ENCODE measurements at regions not wholly inside any gene's neighbourhood (a gene's known extent, or its start where the extent isn't known, plus 50 kb on each side); places are given as distances from the start of the nearest gene placed in this dataset.

- TF ChIP-seq POLR2AphosphoS5 (IDR thresholded peaks at IDR 0.05) (no peak), CTCF (IDR thresholded peaks at IDR 0.05) (no peak), POLR2A (IDR thresholded peaks at IDR 0.05) (no peak)
Observed at GRCh38 chr13:20305587-20305986, 73.5 kb upstream of the GJB6 start.
